Liver (tissue), 3 donors: ENCODE measurements at regions not wholly inside any gene's neighbourhood (a gene's known extent, or its start where the extent isn't known, plus 50 kb on each side); places are given as distances from the start of the nearest gene placed in this dataset.

ENCODE experiments used
- GABPA ChIP-seq, 2 donors: IDR thresholded peaks in 1 of 2; conservative IDR thresholded peaks in 1 of 2; 2 replicates each; pipeline ENCODE4 v1.6.1; 2016; ENCODE audit warnings: antibody characterized with exemption in 2 of 2, mild to moderate bottlenecking in 1 of 2, moderate library complexity in 1 of 2
- JUND ChIP-seq, 2 donors: IDR thresholded peaks; 2 replicates each; pipeline ENCODE4 v1.6.1; 2016; ENCODE audit warnings: antibody characterized with exemption in 2 of 2
- RAD21 ChIP-seq, 2 donors: IDR thresholded peaks; 2 replicates each; pipeline ENCODE4 v1.6.1; 2016; ENCODE audit warnings: antibody characterized with exemption in 2 of 2, mild to moderate bottlenecking in 2 of 2
- SP1 ChIP-seq: IDR thresholded peaks from 2 replicates; pipeline ENCODE4 v1.6.1; 2018; ENCODE audit warnings: antibody characterized with exemption, mild to moderate bottlenecking
- TF ChIP-seq, protein P1 (sequence below): fragments of 150-350 bp; IDR thresholded peaks from 2 replicates; pipeline ENCODE4 v1.5.1; 2017; ENCODE audit warnings: improper control_type of control experiment, low read depth, low read length; ENCODE audit not compliant: missing input control
- TF ChIP-seq, protein P2 (sequence below): IDR thresholded peaks from 2 replicates; pipeline ENCODE4 v1.6.1; 2016; ENCODE audit warnings: antibody characterized with exemption
- TF ChIP-seq, protein P3 (sequence below): IDR thresholded peaks from 2 replicates; pipeline ENCODE4 v1.6.1; 2016; ENCODE audit warnings: antibody characterized with exemption, mild to moderate bottlenecking
- donor health status: healthy.
- donor health status: healthy.

DNA sequence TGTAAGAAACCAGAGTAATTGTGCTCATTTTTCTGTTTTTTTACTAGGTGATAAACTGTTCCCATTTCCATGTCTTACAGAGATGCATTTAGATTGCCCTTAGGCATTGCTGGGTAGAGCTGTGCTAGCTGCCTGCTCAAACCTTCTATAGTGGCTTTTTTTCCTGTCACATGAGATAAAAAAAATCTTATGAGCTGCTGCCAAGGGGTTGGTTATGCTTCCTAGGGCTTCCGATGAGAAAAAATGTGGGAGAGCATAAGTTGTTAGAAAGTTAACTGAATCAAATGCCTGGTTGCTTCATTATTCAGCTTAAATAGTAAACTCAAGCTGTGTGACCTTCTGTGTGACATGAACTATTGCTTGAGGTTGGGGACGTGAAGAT lies 50.0 kb upstream of the NOX3 start:
- TF ChIP-seq, protein P1, sequence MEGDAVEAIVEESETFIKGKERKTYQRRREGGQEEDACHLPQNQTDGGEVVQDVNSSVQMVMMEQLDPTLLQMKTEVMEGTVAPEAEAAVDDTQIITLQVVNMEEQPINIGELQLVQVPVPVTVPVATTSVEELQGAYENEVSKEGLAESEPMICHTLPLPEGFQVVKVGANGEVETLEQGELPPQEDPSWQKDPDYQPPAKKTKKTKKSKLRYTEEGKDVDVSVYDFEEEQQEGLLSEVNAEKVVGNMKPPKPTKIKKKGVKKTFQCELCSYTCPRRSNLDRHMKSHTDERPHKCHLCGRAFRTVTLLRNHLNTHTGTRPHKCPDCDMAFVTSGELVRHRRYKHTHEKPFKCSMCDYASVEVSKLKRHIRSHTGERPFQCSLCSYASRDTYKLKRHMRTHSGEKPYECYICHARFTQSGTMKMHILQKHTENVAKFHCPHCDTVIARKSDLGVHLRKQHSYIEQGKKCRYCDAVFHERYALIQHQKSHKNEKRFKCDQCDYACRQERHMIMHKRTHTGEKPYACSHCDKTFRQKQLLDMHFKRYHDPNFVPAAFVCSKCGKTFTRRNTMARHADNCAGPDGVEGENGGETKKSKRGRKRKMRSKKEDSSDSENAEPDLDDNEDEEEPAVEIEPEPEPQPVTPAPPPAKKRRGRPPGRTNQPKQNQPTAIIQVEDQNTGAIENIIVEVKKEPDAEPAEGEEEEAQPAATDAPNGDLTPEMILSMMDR, result no peak
- TF ChIP-seq, protein P2, sequence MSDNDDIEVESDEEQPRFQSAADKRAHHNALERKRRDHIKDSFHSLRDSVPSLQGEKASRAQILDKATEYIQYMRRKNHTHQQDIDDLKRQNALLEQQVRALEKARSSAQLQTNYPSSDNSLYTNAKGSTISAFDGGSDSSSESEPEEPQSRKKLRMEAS, result no peak
- TF ChIP-seq RAD21 (IDR thresholded peaks at IDR 0.05) (no peak), SP1 (no peak), GABPA (IDR thresholded peaks at IDR 0.05 in 1 of 2, conservative IDR thresholded peaks at IDR 0.05 in 1 of 2) (no peak), JUND (IDR thresholded peaks at IDR 0.05) (no peak)
- TF ChIP-seq, protein P3, sequence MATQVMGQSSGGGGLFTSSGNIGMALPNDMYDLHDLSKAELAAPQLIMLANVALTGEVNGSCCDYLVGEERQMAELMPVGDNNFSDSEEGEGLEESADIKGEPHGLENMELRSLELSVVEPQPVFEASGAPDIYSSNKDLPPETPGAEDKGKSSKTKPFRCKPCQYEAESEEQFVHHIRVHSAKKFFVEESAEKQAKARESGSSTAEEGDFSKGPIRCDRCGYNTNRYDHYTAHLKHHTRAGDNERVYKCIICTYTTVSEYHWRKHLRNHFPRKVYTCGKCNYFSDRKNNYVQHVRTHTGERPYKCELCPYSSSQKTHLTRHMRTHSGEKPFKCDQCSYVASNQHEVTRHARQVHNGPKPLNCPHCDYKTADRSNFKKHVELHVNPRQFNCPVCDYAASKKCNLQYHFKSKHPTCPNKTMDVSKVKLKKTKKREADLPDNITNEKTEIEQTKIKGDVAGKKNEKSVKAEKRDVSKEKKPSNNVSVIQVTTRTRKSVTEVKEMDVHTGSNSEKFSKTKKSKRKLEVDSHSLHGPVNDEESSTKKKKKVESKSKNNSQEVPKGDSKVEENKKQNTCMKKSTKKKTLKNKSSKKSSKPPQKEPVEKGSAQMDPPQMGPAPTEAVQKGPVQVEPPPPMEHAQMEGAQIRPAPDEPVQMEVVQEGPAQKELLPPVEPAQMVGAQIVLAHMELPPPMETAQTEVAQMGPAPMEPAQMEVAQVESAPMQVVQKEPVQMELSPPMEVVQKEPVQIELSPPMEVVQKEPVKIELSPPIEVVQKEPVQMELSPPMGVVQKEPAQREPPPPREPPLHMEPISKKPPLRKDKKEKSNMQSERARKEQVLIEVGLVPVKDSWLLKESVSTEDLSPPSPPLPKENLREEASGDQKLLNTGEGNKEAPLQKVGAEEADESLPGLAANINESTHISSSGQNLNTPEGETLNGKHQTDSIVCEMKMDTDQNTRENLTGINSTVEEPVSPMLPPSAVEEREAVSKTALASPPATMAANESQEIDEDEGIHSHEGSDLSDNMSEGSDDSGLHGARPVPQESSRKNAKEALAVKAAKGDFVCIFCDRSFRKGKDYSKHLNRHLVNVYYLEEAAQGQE, result no peak
